ENCODE measurements at regions not wholly inside any gene's neighbourhood (a gene's known extent, or its start where the extent isn't known, plus 50 kb on each side); places are given as distances from the start of the nearest gene placed in this dataset.
"Not testable (repeated sequence)": the region's sequence is repeated elsewhere in the genome, so short reads cannot be mapped to it uniquely, and the experiment has no call there.

- DNase-seq (ENCODE audit: low spot score): no peak
These were observed 119.5 kb upstream of the TNRC6C start for GRCh38 chr17:77838748-77839697.

GRCh38 chr17:77839698-77840512, 118.6 kb upstream of the TNRC6C start:
- no peak for DNase-seq (ENCODE audit: low spot score)

GRCh38 chr17:77840513-77841165, 117.9 kb upstream of the TNRC6C start:
- DNase-seq (ENCODE audit: low spot score): no peak

GRCh38 chr17:77841742-77842527, 116.6 kb upstream of the TNRC6C start:
- DNase-seq (ENCODE audit: low spot score): no peak

DNA sequence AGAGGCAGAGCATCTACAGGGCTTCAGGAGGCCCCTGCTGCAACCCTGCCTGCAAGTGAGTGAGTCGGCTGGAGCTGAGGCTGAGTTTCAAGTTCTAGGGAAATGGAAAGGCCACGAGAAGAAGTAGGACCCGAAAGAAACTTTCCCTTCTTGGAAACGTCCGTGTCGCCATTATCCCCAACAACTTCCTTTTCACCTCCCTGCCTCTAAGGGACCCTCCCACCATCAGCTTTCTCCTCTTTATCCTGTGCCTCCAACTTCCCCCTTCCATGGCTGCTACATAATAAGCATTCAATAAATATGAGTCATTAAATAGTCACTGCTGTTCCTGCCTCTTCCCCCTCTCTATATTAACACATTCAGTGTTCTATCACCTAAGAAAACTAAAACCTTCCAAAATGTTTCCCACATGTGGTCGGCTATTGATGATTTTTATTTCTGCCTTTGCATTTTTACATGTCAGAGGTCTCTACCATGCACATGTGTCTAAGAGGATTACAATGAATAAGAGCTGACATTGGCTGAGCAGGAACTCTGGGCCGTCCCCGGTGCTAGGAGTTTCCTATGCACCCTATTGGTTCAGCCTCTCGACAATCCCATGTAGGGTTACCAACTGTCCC, 115.9 kb upstream of the TNRC6C start:
- peak; percentile 70 for DNase-seq (ENCODE audit: low spot score)

DNA sequence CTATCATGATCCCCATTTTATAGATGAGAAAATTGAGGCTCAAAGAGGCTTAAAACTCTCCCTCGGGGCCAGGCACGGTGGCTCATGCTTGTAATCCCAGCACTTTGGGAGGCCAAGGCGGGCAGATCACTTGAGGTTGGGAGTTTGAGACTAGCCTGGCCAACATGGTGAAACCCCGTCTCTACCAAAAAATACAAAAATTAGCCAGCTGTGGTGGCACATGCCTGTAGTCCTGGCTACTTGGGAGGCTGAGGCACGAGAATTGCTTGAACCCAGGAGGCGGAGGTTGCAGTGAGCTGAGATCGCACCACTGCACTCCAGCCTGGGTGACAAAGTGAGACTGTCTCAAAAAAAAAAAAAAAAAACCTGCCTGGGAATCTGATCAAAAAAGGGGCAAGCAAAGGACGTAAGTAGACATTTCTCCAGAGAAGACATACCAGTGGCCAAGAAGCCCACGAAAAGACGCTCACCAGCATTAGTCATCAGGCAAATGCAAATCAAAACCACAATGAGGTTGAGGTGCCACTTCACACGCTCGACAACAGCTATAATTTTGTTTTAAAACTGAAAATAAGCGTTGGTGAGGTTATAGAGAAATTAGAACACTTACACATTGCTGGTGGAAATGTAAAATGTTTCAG, 115.1 kb upstream of the TNRC6C start:
- not testable (repeated sequence) for DNase-seq (ENCODE audit: low spot score)

- DNase-seq (ENCODE audit: low spot score): no peak
These were observed 114.6 kb upstream of the TNRC6C start for GRCh38 chr17:77843896-77844295.

GRCh38 chr17:77844681-77845080, 113.8 kb upstream of the TNRC6C start:
- DNase-seq (ENCODE audit: low spot score): no peak

- no peak for DNase-seq (ENCODE audit: low spot score)
These were observed 112.8 kb upstream of the TNRC6C start for GRCh38 chr17:77845541-77846225.

- DNase-seq (ENCODE audit: low spot score): no peak
These were observed 111.9 kb upstream of the TNRC6C start for GRCh38 chr17:77846531-77847085.

GRCh38 chr17:77847221-77848085, 111.0 kb upstream of the TNRC6C start:
- DNase-seq (ENCODE audit: low spot score): no peak

- DNase-seq (ENCODE audit: low spot score): no peak
These were observed 110.2 kb upstream of the TNRC6C start for GRCh38 chr17:77848257-77848656.

- no peak for DNase-seq (ENCODE audit: low spot score)
These were observed 109.3 kb upstream of the TNRC6C start for GRCh38 chr17:77849239-77849638.

DNA sequence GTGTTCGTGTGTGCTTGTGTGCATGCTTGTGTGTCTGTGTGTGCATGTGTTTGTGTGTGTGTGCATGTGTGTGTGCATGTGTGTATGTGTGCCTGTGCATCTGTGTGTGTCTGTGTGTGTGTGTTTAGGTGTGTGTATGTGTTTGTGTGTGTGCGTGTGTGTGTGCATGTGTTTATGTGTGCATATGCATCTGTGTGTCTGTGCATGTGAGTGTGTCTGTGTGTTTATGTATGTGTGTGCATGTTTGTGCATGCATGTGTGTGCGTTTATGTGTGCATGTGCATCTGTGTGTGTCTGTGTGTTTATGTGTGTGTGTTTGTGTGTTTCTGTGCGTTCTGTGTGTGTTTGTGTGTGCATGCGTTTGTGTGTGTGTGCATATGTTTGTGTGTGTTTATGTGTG, 106.6 kb upstream of the TNRC6C start:
- DNase-seq (ENCODE audit: low spot score): no peak

DNA sequence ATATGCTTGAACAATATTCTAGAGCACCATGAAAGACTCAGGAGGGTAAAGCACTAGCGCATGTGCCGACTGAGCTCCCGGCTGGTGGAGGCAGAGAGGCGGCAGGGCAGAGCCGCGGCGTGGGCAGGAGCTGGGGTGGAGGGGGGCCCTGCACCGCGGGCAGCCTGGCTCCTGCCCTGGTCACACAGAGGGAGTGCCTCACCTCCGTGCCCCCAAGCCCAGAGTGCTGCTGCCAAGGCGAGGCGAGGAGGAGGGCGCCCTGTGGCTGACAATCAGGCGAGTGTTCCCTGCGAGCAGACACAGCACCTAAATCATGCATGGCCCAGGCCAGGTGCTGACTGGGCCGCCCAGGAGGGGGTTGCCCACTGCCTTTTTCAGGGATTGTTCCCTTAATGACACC, 105.8 kb upstream of the TNRC6C start:
- no peak for DNase-seq (ENCODE audit: low spot score)

DNA sequence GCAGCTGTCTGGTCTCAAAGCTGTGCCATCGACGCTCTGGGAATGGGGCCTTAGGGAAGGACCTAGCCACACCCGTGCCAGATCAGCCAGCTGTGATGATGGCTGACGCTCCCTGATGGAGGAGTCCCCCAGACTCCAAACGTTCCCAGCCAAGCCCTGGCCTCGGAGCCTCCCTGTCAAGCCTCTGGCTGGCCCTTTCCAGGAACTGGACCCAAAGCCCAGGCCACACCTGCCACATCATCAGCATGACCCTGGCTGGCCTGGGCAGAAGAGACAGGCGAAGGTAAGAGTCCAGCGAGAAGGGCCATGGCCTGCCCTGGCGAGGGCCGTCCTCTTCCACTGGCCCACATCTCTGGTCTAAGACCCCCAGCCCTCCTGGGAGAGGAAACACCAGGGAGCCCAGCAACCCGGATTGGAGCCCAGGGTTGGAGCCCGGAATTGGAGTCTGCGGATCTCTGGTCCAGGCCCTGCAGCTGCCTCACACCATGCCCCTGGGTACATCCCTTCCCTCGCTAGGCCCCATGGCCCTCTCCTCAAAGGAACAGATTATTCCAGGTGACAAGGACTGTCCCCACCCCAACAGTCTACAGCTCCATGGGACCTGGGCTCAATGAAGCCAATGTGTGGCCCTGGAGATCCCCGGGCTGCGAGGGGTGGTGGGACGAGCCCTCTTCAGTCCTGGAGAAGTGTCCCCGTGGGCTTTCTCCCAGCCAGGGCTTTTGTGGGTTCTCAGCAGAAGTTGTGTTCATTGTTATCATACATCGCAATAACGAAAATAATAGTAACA, 105.1 kb upstream of the TNRC6C start:
- no peak for DNase-seq (ENCODE audit: low spot score)

DNA sequence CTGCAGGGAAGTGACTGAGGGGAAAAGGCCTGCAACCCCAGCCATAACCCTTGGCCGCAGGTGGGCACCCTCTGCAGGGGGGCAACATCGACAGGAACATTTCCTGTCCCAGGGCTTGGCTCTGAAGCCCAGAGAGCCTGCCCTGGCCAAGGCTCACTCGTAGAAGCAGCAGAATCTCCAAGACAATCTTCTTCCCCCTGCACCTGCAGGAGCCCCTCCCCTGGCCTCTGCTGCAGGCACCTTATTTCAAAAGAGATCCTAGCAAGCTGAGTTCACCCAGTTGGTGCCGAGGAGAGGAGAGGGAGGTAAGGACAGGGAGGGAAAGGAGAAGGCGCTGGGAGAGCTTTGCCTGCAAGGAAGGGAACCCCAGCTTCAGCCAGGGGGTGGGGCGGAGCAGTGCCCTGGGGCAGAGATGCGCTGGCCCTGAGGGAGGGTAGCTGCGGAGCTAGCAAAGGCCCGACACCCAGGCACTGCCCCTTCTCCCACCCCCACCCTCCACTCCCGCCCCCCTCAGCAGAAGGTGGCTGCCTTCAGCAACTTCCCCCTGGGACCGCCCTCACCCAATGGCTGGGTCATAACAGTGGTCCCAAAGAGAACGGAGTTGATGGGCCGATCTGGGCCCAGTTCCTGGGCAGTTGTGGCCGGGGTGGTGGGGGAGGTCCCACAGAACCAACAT, 104.3 kb upstream of the TNRC6C start:
- no peak for DNase-seq (ENCODE audit: low spot score)
